GM18519 (cell line): ENCODE measurements at regions not wholly inside any gene's neighbourhood (a gene's known extent, or its start where the extent isn't known, plus 50 kb on each side); places are given as distances from the start of the nearest gene placed in this dataset.

Source experiments
- ATAC-seq: cut with Tn5 transposase; IDR thresholded peaks from one replicate; pipeline ENCODE4 v1.9.1; 2021; ENCODE audit warnings: mild to moderate bottlenecking, moderate library complexity; ENCODE audit not compliant: unreplicated experiment, low FRiP score

DNA sequence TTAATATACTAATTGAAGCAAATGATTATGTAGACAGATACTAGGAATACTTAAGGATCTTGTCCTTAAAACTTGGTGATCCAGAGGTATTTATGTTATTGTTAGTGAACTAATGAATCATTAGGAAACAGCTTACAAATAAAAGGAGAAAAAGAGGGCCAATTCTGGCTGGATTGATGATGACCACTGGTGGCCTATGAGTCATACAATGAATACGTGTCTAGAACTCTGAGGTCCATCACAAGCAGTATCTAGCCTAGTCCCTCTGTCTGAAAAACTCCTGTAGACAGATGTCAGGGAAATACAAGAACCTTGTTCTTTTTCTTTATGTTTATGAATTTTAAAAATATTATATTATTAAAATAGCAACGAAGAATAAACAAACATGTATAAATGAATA lies 51.7 kb upstream of the RTL1 start:
- no peak for ATAC-seq

DNA sequence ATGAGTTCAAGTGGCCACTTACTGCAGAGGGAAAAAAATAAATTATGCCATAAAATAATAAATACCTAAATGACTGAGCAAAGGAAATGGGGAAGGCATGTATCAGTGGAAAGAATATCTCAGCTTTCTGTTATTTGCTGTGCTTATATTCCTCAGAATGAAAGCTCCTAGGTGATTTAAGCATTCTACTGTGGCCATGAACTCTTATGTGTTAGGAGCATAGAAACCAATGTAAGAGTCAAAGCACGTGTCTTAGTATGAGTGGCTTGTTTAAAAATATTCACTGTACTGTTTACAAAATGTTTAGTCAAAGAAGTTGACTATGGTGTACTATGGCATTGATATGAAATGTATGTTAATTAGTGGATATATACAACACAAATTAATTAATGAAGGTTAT lies 59.0 kb upstream of the RTL1 start:
- no peak for ATAC-seq

DNA sequence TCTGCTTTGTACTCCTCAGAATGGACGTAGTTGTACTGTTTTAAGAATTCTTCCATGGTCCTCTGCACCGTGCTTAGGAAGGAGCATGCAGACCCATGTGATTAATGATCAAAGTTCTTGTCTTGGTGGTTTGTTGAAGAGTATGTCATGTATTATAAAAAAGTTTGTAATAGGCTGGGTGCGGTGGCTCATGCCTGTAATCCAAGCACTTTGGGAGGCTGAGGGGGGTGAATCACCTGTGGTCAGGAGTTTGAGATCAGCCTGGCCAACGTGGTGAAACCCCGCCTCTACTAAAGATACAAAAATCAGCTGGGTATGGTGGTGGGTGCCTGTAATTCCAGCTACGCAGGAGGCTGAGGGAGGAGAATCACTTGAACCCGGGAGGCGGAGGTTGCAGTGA lies 61.8 kb upstream of the RTL1 start:
- ATAC-seq: no peak

DNA sequence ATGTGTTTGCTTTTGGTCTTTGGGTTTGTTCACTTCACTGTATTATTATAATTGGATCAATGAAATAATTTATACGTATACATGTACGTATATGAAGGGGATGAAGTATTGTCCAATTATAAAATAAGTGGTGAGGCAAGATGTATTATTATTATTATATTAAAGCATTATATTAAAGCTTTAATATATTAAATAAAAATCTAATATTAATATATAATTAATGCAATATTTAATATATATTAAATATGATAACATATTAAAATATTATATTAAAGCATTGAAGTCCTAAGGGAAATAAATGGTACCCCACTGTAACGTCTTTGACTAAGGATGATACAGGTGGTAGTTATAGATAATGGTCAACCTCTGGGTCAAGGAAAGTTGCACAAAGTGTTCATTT lies 63.7 kb upstream of the RTL1 start:
- ATAC-seq: no peak

DNA sequence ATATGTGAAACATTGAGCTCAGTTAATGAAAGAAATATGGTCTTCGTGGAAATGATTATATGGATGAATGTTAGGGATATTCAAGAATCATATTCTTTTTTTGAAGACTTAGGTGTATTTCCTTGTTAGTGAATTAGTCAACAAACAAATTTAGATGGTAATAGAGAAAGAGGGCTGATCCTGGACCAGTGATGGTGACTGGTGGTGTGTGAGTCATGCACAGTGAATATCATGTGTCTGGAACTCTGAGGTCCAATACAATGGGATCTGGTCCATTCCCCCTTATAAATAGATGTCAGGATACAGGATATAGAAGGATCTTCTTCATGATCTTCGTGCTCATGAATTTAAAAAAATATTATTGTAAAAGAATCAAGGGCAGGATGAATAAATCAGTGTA lies 64.4 kb upstream of the RTL1 start:
- ATAC-seq: no peak

DNA sequence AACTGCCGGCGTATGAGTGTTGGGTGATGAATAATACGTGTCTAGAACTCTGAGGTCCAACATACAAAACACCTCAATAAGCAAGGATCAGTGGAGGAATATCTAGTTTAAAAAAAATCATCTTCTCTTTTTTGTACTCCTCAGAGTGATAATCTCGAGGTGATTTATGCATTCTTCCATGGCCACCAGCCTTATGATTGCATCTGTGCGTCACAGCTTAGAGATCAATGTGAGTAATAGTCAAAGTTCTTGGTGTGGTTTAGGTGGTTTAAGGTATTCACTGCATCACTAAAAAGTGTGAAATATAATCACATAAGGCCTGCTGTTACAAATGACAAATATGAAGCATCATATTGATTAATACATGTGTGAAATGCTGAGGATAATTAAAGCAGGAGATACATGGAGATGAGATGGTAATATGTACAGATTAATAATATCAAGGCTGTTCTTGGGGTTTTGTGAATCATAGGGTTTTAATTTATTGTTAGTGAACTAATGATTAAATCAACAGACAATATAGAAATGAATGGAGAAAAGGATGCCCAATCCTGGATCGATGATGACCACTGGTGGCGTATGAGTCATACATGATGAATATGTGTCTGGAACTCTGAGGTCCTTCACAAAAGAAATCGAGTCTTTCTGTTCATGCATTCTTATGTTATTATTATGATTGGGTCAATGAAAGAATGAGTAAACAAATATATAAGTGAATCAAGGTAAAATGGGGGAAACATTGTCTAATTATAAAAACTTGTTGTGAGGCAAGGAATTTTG lies 68.8 kb upstream of the RTL1 start:
- ATAC-seq: no peak

DNA sequence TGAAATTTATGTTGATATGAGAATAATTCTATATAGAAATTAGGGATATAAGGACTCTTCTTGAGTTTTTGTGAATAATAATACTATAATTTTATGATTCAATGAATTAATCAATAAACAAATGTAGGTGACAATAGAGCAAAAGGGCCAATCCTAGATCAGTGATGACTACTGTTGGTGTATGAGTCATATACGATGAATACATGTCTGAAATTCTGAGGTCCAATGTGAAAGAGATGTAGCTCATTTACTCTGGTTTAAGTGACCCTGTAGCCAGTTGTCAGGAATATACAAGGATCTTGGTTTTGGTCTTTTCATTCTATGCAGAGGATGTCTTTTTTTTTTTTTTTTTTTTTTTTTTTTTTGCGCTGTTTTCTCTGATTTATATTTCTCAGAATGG lies 72.1 kb upstream of the RTL1 start:
- no peak for ATAC-seq

DNA sequence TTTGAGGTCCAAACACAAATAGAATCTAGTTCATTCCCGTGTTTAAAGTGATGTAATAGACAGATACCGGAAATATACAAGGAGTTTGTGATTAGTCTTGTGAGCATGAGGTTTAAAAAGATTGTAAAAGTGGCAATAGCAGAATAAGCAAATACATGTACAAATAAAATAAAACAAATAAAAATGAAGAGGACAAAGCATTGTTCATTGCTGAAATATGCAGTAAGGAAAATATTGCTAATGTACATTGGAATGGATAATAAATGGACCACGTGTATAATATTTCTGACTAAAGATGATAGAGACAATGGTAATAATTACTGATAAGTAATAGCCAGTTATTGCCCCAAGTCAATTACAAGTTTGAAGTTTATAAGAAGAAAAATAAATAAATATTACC lies 75.6 kb upstream of the RTL1 start:
- ATAC-seq: no peak

DNA sequence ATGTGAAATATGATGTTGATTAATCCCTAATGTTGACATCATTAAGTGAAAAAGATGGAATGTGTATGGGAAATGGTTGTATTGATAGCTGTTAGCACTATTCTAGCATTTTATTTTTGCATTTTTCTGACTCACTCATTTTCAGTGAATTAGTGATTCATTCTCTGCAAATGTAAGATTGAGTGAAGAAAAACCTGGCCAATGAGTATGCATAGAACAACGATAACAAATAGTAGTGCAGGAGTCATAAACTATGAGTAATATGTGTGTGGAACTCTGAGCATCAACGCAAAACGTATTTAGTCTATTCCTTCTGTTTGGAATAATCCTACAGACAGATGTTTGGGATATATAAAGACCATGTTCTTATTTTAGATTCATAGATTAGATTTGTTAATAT lies 76.3 kb upstream of the RTL1 start:
- no peak for ATAC-seq

DNA sequence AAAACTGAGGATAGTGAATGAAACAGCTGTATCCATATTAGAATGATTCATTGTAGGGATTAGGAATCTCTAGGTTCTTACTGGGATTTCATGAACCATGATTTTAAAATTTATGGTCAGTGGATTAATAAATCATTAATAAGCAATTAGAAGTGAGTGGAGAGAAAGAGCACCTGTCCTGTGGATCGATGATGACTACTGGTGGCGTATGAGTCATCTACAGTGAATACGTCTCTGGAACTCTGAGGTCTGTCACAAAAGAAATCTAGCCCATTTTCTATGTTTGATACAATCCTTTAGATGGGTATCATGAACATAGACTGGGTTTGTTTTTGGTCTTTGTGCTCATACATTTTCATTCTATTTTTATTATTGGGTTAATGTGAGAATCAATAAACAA lies 77.3 kb upstream of the RTL1 start:
- no peak for ATAC-seq

DNA sequence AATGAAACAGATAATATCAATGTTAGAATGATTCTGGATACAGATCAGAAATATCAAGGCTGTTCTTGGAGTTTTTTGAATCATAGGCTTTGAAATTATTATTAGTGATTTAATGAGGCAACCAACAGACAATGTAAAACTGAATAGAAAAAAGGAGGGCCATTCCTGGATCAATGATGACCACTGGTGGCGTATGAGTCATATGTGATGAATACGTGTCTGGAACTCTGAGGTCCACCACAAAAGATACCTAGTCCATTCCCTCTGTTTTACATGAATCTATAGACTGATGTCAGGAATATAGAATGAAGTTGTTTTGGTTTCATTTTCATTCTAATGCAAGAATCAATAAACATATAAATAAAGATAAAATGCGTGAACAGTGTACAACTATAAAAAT lies 78.3 kb upstream of the RTL1 start:
- no peak for ATAC-seq

DNA sequence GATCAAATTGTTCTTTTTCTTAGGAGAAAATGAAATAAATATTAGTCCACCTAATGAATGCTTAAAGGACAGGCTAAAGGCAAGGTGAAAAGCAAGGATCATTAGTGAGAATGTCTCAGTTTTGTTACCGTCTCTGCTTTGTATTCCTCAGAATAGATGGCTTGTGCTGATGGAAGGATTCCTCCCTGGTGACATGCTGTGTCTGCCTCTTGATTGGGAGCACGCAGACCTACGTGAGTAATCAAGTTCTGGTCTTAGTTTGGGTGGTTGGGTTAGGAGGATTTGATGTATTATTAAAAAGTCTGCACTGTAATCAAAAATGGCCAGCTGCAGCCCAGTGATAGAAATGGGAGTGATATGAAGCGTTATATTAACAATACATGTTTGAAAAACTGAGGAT lies 78.8 kb upstream of the RTL1 start:
- ATAC-seq: no peak

DNA sequence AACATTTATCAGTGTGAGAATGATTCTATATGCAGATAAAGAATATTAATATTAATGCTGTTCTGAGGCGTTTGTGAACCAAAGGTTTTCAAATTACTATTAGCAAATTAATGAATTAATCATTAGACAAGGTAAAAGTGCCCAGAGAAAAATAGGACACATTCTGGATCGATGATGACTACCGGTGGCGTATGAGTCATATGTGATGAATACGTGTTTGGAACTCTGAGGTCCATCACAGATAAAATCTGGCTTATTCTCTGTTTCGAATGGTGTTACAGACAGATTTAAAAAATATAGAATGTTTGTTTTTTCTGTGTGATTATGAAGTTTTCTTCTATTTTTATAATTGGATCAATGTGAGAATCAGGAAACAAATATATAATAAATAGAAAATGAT lies 79.2 kb upstream of the RTL1 start:
- no peak for ATAC-seq

DNA sequence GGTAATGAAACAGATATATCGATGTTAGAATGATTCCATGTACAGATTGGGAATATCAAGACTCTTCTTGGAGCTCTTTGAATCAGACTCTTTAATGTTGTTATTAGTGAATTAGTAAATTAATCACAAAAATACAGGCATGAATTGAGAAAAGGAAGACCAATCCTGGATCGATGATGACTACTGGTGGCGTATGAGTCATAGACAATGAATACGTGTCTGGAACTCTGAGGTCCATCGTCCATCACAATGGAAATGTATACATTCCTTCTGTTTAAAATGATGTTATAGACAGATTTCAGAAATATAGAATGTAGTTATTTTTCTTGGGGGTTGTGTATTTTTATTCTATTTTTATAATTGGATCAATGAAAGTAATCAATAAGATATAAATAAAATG lies 80.2 kb upstream of the RTL1 start:
- no peak for ATAC-seq

DNA sequence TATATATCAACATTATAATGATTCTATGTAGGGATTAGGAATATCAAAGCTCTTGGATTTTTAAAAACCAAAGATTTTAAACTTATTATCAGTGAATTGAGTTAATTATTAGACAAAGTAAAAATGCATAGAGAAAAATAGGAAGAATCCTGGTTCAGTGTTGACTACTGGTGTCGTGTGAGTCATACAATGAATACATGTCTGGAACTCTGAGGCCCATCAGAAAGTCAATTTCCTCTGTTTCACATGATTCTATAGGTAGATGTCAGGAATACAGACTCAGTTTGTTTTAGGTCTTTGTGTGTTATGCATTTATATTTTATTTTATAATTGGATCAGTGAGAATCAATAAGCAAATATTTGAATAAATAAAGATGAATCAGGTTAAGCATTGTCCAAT lies 84.5 kb upstream of the RTL1 start:
- no peak for ATAC-seq

DNA sequence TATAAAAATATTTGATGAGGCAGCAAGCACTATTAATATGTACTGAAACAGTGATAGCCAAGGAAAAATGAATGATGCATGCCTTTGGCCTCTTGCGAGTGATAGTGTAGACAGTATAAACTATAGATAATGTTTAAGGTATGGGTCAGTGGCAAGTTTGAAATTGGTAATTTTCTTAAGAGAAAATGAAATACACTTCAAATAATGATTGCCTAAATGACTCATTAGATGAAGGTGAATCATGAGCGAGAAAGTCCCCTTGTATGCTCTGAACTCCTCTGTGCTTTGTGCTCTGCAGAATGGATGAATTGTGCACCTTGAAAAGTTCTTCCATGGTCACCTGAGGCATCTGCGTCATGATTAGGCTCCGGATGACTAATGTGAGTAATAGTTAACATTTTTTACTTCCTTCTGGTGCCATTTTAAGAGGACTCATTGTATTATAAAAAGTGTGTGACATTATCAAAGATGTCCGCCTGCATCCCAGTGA lies 84.9 kb upstream of the RTL1 start:
- no peak for ATAC-seq

DNA sequence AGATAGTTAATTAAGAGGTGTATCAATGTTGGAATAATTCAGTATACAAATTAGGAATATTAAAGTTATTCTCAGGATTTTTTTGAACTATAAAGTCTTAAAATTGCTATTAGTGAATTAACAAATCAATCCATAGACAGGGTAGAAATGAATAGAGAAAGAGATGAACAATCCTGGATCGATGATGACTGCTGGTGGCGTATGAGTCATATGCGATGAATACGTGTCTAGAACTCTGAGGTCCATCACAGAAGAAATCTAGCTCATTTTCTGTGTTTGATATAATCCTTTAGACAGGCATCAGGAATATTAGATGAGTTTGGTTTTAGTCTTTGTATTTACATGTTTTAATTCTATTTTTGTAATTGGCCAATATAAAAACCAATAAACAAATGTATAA lies 85.4 kb upstream of the RTL1 start:
- ATAC-seq: no peak

DNA sequence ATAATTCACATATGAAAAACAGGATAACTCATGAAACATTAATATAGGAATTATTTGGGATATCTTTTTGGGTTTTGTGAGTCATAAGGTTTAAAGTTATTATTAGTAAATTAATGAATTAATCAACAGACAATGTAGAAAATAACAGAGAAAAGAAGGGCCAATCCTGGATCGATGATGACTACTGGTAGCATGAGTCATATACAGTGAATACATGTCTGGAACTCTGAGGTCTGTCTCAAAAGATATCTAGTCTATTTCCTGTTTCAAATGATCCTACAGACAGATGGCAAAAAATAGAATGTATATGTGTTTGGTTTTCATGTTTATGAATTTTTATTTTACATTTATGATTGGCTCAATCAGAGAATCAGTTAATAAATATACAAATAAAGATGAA lies 86.4 kb upstream of the RTL1 start:
- ATAC-seq: no peak

DNA sequence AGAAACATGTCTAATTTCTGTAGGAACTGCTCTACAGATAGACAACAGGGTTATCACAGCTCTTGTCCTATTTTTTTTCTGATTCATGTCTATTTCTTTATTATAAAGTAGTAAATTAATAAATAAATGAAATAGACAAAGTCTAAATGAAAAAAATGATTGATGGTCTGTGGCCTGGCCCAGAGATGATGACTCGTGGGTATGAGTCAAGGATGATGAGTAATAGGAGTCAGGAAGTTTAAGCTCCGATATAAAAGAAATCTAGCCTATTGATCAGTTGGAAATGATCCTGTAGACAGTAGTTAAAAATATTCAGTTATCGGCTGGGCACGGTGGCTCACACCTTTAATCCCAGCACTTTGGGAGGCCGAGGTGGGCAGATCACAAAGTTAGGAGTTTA lies 90.6 kb upstream of the RTL1 start:
- ATAC-seq: no peak

DNA sequence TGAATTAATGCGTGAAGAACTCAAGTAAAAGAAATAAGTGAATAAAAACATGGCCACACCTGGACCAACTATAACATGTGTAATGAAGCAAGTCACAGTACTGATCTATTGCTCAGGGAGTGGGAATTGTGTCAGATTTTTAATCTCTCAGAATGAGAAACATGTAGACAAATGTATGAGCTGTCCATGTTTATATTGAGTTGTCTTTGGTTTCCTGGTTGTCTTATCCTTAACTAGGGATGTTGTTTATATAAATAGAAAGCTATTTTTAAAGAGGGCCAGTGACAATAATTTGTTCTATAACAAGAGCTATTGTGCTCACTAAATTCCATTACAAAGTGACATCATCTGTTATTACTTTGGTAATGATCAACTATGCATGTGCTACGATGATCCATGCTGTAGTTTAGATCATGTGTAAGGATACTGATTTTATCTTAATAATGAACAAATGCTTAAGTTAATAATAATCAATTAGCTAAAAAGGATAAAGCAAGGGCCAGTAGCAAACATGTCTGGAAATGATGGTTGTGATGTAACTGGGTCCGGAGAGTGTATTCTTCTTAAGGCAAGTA lies 91.3 kb upstream of the RTL1 start:
- ATAC-seq: no peak

DNA sequence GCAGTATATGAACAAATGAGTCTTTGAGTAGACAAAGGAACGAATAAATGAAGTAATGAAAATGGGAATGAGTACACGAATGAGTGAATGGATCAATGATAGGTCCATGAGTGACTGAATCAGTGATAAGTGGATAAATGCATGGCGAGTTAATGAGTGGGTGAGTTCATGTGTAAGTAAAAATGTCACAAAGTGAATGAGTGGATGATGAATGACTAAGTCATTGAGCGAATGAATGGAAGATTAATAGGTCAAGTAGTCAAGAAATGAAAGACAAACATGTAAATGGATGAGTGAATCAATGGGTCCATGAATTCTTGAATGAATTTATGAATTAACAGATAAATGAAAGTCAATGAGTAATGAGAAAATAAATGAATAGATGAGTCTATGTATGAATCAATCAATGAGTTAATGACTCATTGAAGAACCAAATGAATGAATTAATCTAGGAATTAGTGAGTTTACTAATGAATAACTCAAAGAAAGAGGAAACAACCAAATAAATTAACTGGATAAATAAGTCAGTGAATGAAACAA lies 97.3 kb upstream of the RTL1 start:
- ATAC-seq: no peak
